HG02870 (cell line): ENCODE measurements at regions not wholly inside any gene's neighbourhood (a gene's known extent, or its start where the extent isn't known, plus 50 kb on each side); places are given as distances from the start of the nearest gene placed in this dataset.

Experiments
- ATAC-seq: cut with Tn5 transposase; IDR thresholded peaks from one replicate; pipeline ENCODE4 v1.9.1; 2021; ENCODE audit warnings: mild to moderate bottlenecking, moderate library complexity; ENCODE audit not compliant: unreplicated experiment

DNA sequence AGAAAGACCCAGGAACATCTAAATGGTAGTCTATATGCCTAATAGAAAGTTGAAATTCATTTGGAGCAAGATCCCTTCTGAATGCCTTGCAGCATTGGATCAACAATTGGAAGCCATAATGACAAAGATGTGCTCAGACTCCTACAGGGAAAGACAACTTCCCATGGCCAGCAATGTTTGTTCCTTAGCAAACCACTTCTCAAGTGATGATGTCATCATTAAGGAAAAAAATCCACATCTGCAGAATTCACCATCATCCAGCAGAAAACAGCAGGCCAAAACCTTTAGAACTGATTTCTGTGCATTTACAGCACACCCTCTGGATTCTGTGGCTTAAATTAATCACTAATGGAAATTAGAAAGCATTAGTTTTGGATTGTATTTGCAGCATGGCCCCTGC lies 82.4 kb upstream of the ZIC3 start:
- no peak for ATAC-seq

DNA sequence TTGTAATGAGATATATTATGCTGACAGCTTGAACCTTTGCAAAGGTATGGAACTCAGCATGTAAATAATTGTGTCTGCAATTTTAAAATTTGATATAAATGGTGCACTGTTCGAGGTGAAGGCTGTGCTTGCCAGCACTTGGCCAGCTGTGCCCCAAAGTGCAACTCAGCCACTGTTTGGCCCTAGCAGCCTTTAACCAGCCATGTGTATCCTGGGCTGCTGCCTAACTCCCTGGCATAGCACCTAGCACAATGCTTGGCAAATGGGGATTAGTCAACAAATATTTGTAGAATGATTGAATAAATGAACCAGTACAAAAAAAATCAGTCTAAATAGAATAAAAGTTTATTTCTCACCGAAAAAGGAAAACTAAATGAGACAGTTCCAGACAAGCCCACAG lies 83.8 kb upstream of the ZIC3 start:
- ATAC-seq: no peak

DNA sequence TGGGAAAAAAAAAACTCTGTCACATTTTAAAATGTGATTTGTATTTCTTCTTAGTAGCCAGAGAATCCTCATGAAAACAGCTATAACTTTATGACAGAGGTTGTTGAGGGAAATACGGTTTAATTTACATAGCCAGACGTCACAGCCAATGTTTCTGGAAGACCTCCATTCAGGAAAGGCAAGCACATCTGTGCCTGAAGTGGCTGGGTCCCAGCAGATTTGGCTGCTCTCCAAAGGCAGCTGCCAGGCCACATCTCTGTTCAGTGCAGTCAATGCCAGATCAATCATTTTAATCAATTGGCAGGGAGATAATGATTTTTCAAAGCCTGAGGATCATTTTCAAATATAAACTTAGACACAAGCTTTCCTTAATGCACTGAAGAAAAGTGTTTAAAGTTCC lies 86.5 kb upstream of the ZIC3 start:
- no peak for ATAC-seq

DNA sequence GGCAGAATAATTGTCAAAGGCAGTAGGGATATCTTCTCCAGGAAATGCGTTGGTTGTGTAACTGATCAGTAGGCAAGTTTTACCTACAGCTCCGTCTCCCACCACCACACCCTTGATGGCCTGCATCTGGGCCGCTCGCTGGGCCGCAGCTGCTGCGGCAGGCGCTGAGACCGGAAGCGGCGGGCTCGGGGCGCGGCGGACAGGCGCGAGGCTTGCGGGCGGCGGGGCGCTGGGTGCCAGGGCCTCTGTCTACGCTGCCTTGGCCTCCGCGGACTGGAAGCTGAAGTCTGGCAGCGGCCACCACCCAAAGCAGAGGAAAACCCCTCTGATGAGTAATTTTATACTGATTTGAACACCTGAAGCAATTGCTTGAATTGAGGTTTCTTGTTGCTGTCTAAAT lies 124.2 kb upstream of the ZIC3 start:
- ATAC-seq: no peak

DNA sequence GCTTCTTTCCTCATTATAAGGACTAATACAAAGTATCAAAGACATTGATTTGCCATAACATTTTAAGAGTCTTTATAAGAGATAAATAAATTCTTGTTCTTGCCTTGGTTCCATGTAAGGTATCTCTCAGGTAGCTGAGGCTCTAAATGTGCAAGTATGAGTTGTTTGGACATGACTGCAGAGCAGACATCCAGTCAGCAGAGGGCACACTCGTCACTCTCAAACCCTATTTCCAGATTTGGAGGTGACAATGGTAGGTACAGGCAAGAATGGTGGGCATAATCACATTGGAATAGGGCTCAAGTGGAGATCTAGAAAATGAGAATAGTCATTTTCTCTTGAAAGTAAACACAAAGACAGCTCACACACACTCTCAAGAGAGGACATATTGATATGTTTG lies 133.3 kb upstream of the ZIC3 start:
- ATAC-seq: no peak

DNA sequence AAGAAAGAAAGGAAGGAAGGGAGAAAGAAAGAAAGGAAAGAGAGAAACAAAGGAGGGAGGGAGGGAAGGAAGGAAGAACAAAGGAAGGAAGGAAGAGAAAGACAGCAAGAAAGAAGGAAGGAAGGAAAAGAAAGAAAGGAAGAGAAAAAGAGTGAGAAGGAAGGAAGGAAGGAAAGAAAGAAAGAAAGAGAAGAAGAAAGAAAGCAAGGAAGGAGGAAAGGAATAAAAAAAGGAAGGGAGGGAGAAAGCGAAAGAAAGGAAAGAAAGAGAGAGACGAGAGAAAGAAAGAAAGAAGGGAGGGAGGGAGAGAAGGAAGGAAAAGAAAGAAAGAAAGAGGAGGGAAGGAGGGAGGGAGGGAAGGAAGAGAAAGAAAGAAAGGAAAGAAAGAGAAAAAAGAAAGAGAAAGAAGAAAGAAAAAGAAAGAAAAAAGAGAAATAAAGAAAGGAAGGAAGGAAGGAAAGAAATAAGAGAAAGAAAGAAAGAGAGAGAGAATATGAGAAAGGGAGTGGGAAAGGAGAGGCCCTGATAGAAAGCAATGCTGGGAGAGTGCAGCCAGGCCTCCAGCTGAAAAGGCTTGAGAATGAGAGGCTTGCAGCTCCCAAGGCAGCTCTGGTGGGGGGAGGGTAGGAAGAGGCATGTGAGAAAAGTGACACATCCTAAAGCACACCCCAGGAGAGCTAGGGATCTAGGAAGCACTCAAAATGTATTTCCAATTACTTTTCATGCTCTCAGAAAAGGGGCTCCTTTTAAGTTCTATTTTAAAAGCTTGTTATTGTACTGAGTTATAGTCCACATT lies 134.0 kb upstream of the ZIC3 start:
- no peak for ATAC-seq

DNA sequence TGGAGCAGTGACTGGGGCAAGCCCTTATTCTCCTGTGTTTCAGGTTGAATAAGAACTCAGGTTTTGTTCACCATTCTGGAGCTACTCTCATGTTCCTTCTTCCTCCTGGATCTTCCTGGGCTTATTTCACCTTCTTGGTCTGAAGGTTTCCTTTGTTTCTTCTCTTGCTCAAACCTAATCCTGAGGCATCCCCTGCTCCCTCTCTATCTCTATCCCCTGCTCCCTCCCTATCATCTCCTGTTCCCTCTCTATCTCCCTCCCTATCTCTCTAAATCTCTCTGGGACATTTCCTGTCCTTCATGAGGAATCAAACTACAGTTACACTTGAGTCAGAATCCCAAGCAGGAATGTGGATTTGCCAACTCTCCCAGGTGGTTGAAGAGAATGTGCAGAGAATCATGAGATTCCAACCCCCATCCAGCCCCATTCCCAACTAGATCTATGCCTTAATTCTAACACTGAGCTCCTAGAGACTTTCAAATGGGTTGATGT lies 134.9 kb upstream of the ZIC3 start:
- ATAC-seq: no peak

DNA sequence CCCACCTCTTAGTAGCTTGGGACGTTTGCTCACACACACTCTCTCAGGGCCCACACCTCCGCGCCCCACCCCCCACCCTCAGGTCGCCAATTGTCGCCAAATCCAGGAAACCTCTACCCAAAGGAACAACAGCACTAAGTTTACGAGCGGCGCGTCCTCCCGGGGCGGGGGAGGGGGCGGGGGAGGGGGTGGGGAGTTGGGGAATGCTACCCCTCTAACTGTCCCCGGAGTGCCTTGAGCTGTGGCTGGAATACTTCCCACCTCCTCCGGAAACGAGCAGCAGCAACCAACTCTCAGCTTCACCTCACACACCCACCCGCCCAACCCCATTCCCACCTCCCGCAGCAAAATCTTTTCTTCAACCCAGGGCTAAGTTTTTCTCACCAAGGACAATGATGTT lies 135.6 kb upstream of the ZIC3 start:
- ATAC-seq: no peak

DNA sequence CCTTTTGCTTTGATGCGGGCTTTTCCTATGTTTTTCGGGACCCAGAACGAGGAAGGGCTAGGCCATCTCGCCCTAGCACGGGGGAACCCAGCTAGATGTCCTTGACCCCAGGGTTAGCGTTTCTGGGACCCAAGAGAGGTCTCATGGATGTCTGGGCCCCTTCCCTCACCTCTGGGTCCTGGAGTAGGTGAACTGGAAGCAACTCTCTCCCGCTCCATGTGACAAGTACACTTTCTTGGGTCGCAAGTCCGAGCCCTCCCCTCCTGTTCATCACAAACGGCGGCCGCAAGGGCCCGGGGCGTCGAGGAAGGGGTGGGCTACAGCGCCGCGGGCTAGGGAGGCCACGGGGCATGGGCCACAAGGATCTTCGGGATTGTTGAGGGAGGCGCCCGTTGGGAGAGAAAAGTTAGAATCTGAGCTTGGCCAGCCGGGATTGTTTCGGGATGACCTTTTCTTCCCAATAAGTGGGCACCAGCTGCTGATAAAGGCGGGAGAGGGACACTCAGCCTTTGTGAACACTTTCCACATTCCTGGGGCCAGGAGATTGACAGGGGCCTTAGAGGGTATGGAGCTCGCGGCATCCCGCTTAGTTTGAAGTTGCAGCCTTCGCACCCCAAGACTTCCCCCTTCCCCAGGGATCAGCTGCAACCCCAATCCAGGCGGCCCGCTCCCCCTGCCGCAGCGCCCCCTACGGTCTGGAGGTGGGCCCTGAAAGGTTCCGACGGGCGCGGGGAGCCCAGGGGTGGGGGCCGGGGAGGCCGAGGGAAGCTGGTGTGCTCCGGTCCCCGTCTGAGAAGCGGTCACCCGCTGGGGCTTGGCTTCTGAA lies 136.9 kb upstream of the ZIC3 start:
- no peak for ATAC-seq

DNA sequence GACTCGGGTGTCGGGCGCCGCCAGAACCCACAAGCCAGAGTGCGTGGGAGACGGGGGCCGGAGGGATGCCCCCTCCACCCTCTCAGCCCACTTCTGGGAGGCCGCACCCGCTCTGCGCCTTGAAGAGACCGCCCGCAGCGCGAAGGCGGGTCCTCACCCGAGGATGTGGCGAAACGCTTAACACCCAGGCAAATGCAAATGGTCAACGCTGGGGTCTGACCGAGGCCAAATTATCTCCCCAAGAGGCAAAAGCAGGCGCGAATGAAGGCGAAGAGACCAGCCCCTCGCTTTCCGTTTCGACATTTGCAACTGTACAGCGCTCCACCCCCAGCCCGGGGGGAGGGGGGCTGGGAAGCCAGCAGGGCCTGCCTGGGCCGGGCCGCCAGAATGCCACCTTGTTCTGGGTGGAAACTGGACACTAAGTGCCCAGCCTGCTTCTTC lies 137.7 kb upstream of the ZIC3 start:
- no peak for ATAC-seq

DNA sequence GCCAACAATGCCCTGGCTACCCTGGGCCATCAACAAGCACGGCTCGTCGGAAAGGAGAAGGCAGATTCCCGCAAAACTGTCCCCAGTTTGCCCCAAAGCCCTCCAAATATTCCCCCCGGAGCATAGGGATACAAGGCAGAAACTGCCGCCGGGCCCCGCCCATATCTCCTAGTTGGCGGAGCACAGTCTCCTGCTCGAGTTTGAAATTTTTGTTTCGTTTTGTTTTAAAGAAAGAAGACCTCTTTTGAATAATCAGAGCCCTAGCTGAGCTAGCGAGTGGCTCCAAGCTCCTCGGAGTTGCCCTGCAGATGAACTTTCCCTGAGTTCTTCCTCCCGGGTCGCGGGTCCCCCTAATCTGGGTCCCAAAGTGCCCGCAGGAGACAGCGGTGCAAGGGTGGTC lies 138.1 kb upstream of the ZIC3 start:
- ATAC-seq: no peak

DNA sequence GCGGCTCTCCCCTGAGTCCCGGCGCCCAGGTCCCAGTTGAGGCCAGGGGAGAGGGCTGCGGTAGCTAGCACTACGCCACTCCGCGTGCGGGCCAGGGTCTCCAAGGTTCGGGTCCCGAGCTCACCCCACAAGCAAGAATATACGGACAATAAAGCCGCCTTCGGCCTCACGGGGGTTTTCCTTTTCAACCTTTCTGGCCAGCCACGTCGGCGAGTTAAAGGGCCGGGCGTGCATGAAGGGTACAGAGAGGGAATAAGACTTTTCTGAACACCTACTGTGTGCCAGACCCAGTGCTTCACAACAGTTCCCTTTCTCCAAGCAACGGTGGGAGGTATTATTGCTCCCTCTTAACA lies 138.5 kb upstream of the ZIC3 start:
- ATAC-seq: no peak

DNA sequence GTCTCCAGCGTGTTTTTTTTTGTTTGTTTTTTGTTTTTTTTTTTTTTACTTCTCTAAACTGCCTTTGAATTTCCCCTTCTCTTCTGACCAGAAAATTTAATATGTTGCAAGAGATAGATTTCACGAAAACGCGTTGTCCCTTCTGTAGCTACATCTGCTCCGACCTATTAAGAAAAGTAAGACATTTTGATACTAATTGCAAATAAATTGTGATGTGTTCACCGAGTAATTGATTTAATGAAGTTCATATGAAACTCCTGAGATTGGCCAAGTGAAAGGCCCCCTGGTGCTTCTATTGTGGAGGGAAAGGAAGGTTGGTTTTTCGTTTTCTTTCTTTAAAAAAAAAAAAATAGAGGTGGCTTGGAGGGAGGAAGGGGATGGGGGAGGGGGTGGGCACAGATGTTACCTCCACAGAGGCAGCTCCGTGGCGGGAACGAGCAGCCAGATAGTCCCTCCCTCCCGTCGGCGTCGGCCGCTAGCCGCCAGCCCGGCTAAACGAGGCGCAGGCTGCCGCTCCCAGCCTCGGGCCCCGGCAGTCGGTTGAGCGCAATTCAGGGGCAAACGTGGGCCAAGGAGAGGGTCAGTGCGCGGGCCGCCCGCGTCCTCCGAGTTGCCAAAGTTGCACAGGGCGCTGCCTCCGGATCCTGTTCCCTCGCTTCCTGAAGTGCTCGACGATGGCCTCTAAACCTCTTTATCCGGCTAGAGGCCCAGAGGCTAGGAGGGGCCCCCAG lies 139.1 kb upstream of the ZIC3 start:
- ATAC-seq: no peak

DNA sequence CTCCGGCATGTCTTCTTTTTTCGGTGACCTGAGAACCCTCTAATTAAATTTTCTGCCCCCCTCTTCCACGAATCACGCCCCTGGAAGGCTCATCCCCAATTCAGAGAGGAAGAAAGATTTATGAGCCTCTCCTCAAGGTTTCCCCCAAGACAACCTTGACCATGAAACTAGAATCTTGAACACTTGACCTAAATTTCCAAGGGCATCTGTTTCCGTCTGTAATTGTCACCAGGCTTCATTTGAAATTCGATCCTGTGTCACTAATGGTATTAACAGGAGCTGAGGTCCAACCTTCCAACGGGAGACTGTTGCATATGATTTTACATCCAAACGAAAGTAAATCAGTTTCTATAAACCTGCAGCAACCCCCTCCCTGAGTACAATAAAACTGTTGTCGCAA lies 139.9 kb upstream of the ZIC3 start:
- no peak for ATAC-seq

DNA sequence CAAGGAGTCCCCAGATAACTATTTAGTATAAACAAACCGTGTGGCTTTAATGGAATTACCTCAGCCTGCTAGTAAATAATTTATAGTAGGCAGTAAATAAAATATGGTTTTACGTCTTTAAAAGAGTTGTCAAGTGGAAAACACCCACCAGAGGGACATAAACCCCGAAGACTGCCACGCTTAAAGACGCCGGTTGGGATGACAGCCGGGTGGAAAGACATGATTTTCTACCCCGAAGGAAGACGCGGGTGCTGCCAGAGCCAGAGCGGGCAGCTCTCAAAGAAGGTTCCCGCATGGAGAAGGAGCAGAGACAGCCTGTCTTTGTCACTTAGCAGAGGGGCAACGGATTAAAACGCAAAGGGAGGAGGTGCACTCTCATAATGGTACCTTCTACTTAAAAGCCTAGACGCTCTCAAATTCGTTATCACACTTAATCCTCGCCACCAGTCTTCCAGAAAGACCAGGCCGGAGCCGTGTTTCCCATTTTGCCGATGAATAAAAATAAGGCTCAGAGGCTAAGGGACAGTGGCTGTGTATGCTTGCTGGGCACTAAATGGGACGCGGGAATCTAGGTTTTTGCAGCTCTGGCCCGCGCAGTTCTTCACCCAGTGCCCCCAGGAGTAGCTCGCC lies 140.5 kb upstream of the ZIC3 start:
- ATAC-seq: no peak

DNA sequence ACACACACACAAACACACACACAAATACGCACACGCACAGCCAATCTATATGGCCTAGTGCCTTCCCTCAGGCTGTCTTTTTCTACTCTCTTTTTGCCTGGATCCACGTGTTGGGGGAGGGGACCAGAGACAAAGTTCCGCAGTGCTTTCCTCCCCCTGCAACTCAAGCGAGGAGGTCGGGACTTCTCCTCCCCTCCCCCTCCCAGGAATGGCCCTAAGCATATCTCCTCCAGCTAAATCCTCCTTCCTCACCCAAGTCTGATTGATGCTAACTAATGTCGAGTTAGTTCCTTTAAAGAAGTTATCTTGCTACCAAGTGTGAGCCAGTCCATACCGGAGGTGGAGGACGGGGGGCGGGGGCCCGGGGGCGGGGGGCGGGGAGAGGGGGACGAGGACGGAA lies 141.2 kb upstream of the ZIC3 start:
- no peak for ATAC-seq

DNA sequence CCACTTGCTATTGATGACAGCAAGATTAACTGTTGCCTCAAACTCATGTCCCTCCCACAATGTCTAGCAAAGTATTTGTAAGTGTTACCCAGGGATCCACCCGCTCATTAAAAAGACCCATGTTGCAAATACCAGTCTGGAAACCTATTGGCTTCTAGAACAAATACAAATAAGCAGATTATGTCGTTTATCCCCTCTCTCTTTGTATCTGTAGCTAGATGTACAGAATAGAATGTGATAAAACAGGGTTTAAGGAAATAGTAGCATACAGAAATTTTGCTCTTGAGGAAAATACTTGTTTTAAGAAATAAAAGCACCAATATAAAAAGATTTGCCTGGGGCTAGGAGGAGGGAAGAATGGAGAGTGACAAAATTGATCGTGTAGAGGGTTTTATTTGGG lies 142.7 kb upstream of the ZIC3 start:
- ATAC-seq: no peak

DNA sequence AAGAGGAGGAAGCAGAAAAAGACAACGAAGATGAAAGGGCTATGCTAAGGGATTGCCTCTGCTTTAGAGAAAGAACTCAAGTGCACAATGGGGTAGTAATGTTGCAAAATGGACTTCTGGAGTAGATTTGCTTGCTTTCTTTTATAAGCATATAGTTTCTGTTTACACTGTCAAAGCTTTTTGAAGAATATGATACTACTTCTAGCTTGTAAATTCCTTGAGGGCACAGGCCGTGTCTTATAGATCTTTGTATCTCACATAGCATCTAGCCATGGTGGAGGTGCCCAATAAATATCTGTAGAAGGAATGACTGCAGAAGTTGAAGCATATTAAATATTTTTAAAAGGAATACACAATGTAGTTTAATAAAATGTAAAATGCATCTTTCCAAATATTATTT lies 147.8 kb upstream of the ZIC3 start:
- no peak for ATAC-seq

DNA sequence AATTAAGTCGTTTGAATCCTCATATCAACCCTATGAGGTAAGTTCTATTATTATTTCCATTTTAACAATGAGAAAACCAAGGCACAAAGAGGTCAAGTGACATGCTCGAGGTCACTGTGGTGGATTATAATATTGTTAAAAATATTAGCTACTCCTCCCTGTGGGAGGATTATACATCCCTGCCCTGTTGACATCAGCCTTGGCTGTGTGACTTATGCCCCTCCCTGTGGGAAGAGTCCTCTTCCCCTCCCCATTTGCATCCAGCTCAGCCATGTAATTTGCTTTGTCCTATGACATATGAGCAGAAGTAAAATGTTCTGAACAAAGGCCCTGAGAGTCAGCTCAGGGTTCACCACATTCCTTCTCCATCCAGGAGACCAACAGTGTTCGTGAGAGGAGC lies 152.7 kb upstream of the ZIC3 start:
- no peak for ATAC-seq

DNA sequence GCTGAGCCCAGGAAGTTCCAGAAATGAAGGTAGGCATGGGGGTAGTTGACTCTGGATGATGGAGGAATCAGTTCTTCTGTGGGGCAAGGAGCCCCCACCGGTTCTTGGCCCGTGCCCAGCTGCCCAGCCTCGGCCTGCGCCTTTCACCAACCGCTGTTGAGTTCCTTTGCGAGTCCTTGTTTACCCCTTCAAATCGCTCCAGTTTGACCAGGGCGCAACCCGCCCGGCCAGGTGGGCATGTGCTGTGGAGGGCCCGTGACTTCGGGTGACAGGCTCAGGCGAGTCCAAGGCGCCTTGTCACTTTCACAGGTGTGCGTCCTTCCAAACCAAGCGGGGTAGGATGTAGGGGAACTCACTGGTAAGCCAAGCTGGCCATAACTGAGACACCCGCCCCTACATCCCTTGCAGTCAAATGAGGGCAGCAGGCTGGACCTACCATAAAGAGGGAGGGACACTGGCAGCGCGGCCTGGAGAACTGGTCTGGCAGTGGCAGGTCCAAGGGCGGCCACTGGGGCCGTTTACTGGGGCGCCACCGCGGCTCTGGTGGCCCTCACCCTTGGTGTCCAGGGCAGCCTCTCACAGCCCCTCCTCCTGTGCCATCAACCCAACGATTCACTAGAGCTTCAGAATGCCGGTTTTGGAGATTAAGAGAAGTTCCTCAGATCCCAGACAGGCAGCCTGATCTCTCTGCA lies 160.3 kb upstream of the ZIC3 start:
- ATAC-seq: no peak

DNA sequence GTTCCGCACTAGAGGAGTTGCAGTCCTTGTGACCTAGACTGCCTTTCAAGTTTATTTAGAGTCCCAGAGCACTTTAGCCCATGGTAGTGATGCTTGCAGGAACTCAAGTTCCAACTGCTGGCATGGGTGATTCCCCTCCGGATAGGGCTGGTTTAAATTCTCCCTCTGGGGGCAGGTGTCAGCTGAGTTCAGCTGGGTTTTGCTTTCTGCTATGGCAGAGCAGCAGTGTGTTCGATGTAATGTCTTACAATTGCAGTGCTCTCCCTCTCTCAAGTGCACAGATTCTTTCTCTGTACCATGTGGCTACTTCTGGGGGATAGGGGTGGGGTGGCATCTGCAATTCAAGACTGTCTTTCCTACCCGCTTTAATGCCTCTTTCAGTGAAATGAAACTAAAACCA lies 164.8 kb upstream of the ZIC3 start:
- no peak for ATAC-seq
